Effector CD8-positive, alpha-beta T cell (primary cell): ENCODE measurements at regions not wholly inside any gene's neighbourhood (a gene's known extent, or its start where the extent isn't known, plus 50 kb on each side); places are given as distances from the start of the nearest gene placed in this dataset.
"Not testable (repeated sequence)": the region's sequence is repeated elsewhere in the genome, so short reads cannot be mapped to it uniquely, and the experiment has no call there.

Source experiments
- DNase-seq: peaks from one replicate; lab custom pipeline; 2025; lab: John Stamatoyannopoulos, UW

GRCh38 chr21:15203740-15204139 lies 138.9 kb upstream of the NRIP1 start:
- DNase-seq = no peak

GRCh38 chr21:15204140-15204969 lies 139.6 kb upstream of the NRIP1 start:
- no peak for DNase-seq

GRCh38 chr21:15204970-15205286 lies 140.1 kb upstream of the NRIP1 start:
- no peak for DNase-seq

GRCh38 chr21:15206514-15206913 lies 141.7 kb upstream of the NRIP1 start:
- no peak for DNase-seq

- DNase-seq = no peak
Observed at GRCh38 chr21:15207231-15207630, 142.4 kb upstream of the NRIP1 start.

- no peak for DNase-seq
Observed at GRCh38 chr21:15207635-15208370, 143.0 kb upstream of the NRIP1 start.

GRCh38 chr21:15208786-15209185 lies 144.0 kb upstream of the NRIP1 start:
- no peak for DNase-seq

GRCh38 chr21:15209224-15209623 lies 144.4 kb upstream of the NRIP1 start:
- no peak for DNase-seq

GRCh38 chr21:15210235-15210678 lies 145.5 kb upstream of the NRIP1 start:
- no peak for DNase-seq

- DNase-seq = no peak
Observed at GRCh38 chr21:15211491-15212133, 146.8 kb upstream of the NRIP1 start.

- no peak for DNase-seq
Observed at GRCh38 chr21:15212206-15212605, 147.4 kb upstream of the NRIP1 start.

GRCh38 chr21:15218476-15218875 lies 153.7 kb upstream of the NRIP1 start:
- not testable (repeated sequence) for DNase-seq

GRCh38 chr21:15219039-15219438 lies 154.2 kb upstream of the NRIP1 start:
- no peak for DNase-seq

GRCh38 chr21:15219894-15220293 lies 155.1 kb upstream of the NRIP1 start:
- no peak for DNase-seq

GRCh38 chr21:15221799-15222386 lies 157.1 kb upstream of the NRIP1 start:
- DNase-seq = no peak

GRCh38 chr21:15222707-15223106 lies 157.9 kb upstream of the NRIP1 start:
- no peak for DNase-seq

GRCh38 chr21:15224346-15225086 lies 159.7 kb upstream of the NRIP1 start:
- DNase-seq = no peak

GRCh38 chr21:15227919-15228318 lies 163.1 kb upstream of the NRIP1 start:
- no peak for DNase-seq

- no peak for DNase-seq
Observed at GRCh38 chr21:15229390-15229789, 164.6 kb upstream of the NRIP1 start.

GRCh38 chr21:15233611-15234010 lies 168.8 kb upstream of the NRIP1 start:
- no peak for DNase-seq

GRCh38 chr21:15236111-15236510 lies 171.3 kb upstream of the NRIP1 start:
- DNase-seq = no peak

- no peak for DNase-seq
Observed at GRCh38 chr21:15240848-15241247, 176.0 kb upstream of the NRIP1 start.
